ENCODE measurements at regions not wholly inside any gene's neighbourhood (a gene's known extent, or its start where the extent isn't known, plus 50 kb on each side); places are given as distances from the start of the nearest gene placed in this dataset.

- TF ChIP-seq, protein P1, sequence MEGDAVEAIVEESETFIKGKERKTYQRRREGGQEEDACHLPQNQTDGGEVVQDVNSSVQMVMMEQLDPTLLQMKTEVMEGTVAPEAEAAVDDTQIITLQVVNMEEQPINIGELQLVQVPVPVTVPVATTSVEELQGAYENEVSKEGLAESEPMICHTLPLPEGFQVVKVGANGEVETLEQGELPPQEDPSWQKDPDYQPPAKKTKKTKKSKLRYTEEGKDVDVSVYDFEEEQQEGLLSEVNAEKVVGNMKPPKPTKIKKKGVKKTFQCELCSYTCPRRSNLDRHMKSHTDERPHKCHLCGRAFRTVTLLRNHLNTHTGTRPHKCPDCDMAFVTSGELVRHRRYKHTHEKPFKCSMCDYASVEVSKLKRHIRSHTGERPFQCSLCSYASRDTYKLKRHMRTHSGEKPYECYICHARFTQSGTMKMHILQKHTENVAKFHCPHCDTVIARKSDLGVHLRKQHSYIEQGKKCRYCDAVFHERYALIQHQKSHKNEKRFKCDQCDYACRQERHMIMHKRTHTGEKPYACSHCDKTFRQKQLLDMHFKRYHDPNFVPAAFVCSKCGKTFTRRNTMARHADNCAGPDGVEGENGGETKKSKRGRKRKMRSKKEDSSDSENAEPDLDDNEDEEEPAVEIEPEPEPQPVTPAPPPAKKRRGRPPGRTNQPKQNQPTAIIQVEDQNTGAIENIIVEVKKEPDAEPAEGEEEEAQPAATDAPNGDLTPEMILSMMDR (IDR thresholded peaks at IDR 0.05): no peak
- no peak for TF ChIP-seq POLR2A (IDR thresholded peaks at IDR 0.05)
Observed at GRCh38 chrX:94977562-94977961, 1303.6 kb downstream of the FAM133A start.
